Activated T-helper 1 cell treated with anti-CD3 and anti-CD28 coated beads, Interleukin-2, amount 50 U/mL, for 16 hours (primary cell): ENCODE measurements at regions not wholly inside any gene's neighbourhood (a gene's known extent, or its start where the extent isn't known, plus 50 kb on each side); places are given as distances from the start of the nearest gene placed in this dataset.
A peak's percentile ranks its signal among the peaks of the same experiment; 100 is the strongest.
"Not testable (repeated sequence)": the region's sequence is repeated elsewhere in the genome, so short reads cannot be mapped to it uniquely, and the experiment has no call there.

Experiments used
- DNase-seq, 2 donors: peaks; one replicate each; pipeline ENCODE4 v3.0.0-alpha.2; 2020; ENCODE audit warnings: low read depth in 1 of 2, low spot score in 1 of 2

DNA sequence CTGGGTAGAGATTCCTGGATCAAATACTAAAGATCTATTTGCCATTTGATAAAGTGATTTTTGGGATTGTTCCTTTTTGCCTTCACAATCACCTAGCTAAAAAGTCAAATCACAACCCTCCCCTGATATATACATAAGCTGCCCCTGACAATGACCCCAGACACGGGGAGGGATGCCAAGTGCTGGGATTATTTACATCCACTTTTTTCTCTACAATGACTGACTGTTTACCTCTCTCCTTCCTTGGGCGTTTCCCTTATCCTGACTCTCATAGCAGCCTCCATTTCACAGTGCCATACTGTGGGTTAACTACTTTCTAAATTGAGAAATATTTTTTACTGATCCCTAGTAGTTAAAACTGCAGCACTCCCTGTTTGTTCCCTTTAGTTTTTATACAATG is 150.8 kb upstream of the TMEM170B start:
- DNase-seq = no peak

DNA sequence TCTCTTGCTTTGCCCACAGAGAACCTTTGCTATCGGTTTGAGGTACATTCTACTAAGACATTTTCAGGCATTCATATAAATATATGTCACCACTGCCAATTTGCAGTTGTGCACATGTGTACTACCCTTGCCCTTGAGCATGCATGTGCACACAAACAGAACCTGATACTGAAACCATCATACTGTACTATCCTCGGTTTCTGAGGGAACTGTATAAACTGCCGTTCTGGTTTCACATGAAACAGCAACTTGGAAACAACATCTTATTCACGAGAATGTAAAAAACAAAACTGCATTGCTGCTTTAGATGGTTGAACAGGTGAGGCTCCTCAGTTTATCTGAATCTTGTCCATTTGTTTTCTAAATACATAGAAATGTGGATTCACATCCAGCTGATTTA is 151.2 kb upstream of the TMEM170B start:
- DNase-seq = no peak

GRCh38 chr6:11384531-11385309 is 152.3 kb upstream of the NEDD9 start:
- DNase-seq = no peak

DNA sequence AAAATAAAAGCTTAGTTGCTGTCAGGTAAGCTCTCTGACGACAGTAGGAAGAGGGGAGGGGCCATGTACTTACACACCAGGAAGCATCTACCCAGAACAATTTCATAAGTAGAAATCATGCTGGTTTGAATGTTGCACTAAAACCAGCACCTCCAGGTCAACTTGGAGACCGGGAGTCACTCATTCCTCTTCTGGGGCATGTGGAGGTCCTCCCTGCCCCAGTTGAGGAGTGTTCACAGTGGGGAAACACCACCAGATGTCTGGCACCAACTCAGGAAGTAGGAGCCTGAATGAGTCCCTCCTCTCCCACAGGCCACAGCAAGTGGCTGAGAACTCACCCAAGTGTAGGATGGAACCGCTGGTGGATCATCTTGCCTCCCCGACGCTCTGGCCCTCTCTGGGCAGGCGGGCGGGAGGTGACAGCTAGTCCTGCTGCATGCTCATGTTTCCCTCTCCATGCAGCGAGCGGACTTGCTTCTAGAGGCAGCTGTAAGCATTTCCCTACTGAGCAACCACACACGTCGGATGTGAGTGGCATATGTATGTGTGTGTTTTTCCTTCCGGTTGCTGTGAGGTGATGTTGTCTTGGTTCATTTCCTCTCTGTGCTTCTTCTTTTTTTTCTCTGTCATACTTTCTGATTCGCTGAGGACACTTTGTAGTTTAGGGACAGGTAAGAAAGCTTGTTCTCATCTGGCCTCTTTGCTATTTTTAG is 149.5 kb upstream of the NEDD9 start:
- peak; percentile 28 to 39 for DNase-seq

DNA sequence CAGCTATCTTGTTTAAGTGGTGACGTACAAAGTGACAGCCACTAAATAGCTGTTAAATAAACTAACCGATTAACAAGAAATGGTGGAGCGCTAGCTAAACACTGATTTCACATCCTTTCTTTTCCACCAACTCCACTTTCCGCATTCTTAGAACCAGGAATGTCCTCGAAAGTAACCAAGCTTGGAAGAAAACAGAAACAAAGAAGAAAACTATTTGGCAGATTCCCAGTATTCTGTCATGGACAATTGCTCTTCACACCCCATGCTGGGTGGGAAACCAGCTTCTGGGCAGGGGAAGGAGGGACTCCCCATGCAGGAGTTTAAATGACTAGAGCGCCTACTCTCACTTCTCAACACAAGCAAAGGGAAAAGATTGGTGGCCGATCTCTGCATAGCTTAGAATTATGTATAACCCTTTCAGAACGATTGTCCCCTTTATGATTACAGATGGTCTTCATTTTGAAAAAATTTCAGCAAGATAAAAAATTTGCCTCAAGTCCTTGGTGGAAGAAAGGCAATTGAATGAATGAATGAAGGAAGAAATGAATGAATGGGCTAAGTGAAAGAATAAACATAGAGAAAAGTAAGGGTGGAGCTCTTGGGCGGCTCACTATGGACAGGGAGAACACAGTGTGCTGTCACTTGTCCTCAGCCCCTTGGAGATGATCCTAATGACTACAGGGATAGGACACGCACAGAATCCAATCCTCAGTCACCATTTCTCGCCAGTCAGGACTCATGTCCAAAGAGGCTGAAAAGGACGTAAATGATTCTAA is 148.7 kb upstream of the NEDD9 start:
- no peak for DNase-seq

- DNase-seq = no peak
Measured at GRCh38 chr6:11380549-11380948, 148.1 kb upstream of the NEDD9 start.

GRCh38 chr6:11379805-11380204 is 147.3 kb upstream of the NEDD9 start:
- DNase-seq = no peak

GRCh38 chr6:11378639-11379038 is 146.2 kb upstream of the NEDD9 start:
- no peak for DNase-seq

GRCh38 chr6:11374036-11375010 is 141.9 kb upstream of the NEDD9 start:
- no peak for DNase-seq

DNA sequence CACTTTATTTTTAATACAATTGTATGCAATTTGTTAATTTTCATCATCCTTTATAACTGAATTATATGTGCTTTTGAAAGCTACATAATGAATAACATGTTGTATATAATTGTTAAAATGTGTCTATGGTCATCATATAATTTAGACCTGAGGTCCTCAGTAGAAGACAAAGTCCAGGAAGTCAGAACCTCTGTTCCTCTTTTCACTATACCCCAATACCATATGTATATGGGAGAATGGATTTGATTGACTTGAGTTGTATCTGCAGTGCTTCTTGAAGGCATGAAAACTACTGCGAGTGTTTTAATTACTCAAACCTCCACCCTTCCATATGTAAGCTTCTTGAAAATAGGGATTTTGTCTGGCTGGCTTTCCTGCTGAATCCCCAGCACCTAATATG is 140.7 kb upstream of the NEDD9 start:
- DNase-seq = no peak

DNA sequence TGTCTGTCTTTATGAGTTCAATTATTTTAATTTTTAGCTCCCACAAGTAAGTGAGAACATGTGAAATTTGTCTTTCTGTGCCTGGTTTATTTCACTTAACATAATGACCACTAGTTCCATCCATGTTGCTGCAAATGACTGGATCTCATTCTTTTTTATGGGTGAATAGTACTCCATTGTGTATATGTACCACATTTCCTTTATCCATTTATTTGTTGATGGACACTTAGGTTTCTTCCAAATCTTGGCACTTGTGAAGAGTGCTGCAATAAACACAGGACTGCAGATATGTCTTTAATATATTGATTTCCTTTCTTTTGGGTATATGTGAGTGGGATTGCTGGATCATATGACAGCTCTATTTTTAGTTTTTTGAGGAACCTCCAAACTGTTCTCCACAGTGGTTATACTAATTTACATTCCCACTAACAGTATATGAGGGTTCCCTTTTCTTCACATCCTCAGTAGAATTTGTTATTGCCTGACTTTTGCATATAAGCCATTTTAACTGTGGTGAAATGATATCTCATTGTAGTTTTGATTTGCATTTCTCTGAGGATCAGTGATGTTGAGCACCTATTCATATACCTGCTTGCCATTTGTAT is 139.8 kb upstream of the NEDD9 start:
- DNase-seq = not testable (repeated sequence)

DNA sequence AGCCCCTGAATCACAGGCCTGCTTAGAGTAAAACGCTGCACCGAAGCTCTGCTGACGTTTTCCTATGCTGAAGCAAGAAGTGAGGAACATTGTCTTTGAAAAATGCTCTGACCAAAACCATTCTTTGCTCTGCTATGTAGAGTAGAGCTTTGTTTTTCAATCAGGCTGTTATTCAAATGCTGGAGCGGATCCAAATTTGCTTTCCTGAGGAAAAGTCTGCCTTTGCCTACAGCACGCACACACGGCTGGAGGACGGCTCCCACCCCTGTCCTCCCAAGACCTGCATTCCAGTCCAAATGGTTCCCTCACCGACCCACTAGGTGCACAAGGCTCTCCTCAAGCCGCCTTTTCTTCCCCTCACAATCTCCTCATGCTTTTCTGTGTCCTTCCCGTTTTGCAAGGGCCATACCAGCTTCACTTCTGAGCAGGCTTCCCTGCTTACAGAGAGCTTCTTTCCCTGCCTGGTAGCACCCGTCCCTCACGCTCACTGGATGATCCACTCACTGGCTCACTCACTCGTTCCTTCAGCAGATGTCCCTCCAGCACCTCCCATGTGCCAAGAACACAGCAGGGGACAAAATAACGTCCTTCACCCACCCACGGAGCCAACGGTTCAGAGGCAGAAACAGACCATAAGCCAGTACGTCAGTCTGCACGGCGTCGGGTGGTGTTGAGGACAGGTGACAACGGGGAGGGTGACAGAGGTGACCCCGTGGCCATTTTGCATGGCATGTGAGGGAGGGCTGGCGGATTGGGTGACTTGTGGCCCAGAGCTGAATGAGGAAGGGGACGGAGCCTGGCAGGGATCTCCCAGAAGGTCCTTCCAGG is 137.9 kb upstream of the NEDD9 start:
- no peak for DNase-seq

- DNase-seq = no peak
Measured at GRCh38 chr6:11368760-11369159, 136.3 kb upstream of the NEDD9 start.

DNA sequence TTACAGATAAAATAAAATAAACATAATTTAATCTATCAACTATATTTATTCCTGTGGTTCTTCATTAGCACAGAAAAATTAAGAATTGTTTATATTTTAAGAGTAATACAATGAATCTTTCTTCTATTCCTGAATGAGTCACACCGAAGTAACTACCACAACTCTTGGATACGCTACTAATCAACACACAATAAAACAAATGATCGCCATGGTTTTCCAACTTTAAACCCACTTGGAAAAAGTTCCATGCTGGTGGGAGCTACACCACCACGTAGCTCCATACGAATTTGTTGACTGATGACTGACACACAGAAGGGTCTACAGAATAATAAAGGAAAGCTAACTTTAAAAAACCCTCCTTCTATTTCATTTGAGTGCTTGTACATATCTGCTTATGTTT is 135.8 kb upstream of the NEDD9 start:
- DNase-seq = no peak

- DNase-seq = no peak
Measured at GRCh38 chr6:11367638-11368199, 135.3 kb upstream of the NEDD9 start.

- DNase-seq = no peak
Measured at GRCh38 chr6:11366934-11367637, 134.6 kb upstream of the NEDD9 start.

DNA sequence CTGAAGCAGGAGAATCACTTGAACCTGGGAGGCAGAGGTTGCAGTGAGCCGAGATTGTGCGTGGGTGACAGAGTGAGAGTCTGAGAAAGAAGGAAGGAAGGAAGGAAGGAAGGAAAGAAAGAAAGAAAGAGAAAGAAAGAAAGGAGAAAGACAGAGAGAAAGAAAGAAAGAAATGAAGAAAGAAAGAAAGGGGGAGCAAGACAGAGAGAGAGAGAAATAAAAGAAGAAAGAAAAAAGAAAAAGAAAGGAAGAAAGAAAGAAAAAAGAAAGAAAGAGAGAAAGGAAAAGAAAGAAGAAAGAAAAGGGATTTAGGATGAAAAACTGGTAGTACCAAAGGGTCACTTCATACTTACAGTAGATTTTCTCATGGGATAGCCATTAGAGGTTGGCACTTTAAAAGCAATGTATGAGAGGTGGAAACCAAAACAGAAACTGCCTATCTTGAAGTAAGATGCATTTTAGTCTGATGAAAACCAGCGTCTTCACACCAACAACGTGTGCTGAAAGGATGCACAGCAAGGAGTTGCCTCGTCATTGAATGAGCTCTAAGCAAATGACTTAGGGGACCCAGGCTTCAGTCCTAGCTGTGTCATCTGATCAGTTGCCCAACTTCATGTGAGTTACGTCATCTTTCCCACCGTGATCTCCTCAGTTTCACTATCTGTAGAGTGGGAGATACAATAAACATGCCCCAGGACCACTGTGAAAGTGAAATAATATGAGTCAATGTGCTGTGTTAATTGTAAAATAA is 133.9 kb upstream of the NEDD9 start:
- peak in 1 of 2 donors; percentile 36 for DNase-seq

DNA sequence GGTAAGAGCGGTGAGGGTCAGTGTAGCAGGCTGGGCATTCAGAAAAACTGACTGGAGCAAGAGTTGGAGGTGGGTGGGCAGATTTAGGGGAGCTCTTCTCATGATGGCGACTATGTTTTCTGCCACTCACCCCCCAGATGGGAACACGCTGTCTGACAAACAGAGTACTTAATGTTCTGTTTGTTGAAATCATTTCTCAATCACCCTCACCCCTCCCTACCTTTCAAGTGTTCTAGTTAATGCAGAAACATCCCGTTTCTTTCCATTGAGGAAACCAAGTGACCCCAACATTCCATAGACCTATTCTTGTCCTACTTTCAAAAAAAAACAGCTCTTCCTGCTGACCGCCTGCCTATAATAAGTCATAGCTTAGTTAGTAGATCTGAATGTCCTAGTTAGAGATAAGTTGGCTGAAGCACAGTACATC is 132.5 kb upstream of the NEDD9 start:
- DNase-seq = no peak
